GM13976 (cell line): ENCODE measurements at regions not wholly inside any gene's neighbourhood (a gene's known extent, or its start where the extent isn't known, plus 50 kb on each side); places are given as distances from the start of the nearest gene placed in this dataset.

Experiments
- DNase-seq: peaks from one replicate; pipeline ENCODE4 v3.0.0; 2012; ENCODE audit warnings: low spot score
- in situ Hi-C: fragments of 300-500 bp; cut with MboI; formaldehyde crosslinking; loops from one replicate; pipeline ENCODE4 v1.12.0; 2022; ENCODE audit warnings: low sequenced_read_pairs, mixed read lengths, inconsistent platforms; ENCODE audit not compliant: unreplicated experiment
- TF ChIP-seq, protein P1 (sequence below): IDR thresholded peaks from 2 replicates; pipeline ENCODE4 v1.5.1; 2012; ENCODE audit warnings: borderline replicate concordance, mild to moderate bottlenecking; ENCODE audit not compliant: insufficient read depth; ENCODE audit errors: extremely low read depth, missing control alignments, control extremely low read depth

DNA sequence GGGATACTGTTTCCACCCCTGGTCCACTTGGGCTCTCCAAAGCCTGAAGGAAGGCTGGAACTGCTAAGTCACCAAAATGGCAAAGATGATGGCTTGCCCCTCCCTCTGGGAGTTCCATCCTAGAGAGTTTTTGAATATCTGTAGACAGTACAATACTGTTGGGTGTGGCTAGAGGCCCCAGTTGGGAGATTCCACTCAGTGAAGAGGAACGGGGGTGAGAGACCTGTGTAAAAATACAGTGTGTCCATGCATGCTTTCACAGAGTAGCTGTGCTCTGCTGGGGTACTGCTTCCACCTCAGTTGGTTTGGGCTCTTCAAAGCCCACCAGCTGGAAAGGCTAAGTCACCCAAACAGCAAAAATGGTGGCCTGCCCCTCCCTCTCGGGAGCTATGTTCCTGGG, 109.8 kb upstream of the APOOL start:
- in situ Hi-C loops = no loop called here
- TF ChIP-seq, protein P1, sequence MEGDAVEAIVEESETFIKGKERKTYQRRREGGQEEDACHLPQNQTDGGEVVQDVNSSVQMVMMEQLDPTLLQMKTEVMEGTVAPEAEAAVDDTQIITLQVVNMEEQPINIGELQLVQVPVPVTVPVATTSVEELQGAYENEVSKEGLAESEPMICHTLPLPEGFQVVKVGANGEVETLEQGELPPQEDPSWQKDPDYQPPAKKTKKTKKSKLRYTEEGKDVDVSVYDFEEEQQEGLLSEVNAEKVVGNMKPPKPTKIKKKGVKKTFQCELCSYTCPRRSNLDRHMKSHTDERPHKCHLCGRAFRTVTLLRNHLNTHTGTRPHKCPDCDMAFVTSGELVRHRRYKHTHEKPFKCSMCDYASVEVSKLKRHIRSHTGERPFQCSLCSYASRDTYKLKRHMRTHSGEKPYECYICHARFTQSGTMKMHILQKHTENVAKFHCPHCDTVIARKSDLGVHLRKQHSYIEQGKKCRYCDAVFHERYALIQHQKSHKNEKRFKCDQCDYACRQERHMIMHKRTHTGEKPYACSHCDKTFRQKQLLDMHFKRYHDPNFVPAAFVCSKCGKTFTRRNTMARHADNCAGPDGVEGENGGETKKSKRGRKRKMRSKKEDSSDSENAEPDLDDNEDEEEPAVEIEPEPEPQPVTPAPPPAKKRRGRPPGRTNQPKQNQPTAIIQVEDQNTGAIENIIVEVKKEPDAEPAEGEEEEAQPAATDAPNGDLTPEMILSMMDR = no peak
- DNase-seq = no peak

DNA sequence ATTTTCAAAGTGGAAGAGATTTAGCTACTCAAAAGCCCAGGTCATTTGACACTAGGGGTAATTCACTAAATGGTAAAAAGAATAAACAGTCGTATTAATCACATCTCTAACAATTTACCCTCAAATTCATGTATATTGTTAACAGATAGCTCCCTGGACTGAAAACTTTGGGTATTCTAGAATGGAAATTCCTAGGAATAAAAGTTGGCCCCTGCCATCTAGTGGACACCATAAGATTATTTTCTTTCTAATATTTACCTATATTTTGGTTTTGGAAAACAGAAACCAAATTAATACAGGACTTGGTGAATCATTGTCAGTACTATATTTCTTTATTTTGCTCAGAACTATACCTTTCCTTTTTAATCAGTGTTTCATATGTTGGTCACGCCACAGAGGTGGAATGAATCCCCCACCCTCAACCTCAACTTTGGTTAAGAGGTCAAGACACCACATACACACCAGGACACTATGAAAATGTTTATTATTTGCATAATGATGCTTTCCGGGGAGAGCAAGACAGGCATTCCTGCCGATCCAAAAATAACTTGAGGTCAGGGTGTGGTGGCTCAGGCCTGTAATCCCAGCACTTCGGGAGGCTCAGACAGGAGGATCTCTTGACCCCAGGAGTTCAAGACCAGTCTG, 96.2 kb upstream of the APOOL start:
- TF ChIP-seq, protein P1 = no peak
- no peak for DNase-seq

DNA sequence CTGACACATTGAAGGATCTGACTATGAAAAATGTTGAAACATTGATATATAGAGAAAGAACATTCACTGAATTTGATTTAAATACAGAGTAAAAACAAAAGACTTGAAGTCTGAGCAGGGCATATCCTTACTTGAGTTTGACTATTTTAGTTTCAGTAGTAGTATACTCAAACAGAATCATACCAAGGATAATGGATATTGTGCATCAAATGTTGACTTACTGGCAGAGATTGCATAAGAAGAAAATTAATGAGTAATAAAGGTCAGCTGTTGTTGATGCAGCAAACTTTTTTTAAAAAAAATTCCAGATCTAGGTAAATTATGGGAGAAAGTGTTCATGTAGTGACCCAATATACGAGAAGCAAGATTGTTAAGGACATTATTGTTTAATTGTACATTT, 94.5 kb upstream of the APOOL start:
- no peak for DNase-seq
- TF ChIP-seq, protein P1 = no peak
- in situ Hi-C loops = no loop called here

More for the DNA sequence above, 96.2 kb upstream of the APOOL start:
- in situ Hi-C loops = no loop called here

DNA sequence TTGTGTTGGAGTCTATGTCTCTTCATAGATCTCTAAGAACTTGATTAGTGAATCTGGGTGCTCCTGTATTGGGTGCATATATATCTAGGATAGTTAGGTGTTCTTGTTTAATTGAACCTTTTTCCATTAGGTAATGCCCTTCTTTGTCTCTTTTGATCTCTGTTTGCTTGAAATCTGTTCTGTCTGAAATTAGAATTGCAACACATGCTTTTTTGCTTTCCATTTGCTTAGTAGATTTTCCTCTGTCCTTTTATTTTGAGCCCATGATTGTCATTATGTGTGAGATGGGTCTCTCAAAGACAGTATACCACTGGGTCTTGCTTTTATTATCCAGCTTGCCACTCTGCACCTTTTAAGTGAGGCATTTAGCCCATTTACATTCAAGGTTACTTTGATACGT, 79.1 kb upstream of the APOOL start:
- no peak for DNase-seq
- in situ Hi-C loops = no loop called here
- TF ChIP-seq, protein P1 = no peak

DNA sequence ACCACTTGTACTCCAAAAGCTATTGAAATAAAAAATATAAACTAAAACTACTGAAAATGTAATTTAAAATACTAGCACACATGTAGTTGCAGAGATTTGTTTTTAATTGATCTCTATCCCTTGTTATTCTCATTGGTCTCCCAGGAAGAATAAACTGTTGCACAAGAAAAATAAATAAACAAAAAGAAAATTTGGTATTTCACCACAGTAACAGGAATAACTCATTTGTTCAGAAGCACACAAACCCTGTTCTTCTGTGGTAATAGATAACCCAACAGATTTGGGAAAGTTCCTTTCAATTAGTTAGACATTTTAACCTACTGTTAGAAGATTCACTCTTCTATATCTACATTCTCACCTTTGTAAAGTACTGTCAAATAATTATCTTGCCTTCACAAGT, 70.9 kb upstream of the APOOL start:
- in situ Hi-C loops = no loop called here
- TF ChIP-seq, protein P1 = no peak
- DNase-seq = no peak

DNA sequence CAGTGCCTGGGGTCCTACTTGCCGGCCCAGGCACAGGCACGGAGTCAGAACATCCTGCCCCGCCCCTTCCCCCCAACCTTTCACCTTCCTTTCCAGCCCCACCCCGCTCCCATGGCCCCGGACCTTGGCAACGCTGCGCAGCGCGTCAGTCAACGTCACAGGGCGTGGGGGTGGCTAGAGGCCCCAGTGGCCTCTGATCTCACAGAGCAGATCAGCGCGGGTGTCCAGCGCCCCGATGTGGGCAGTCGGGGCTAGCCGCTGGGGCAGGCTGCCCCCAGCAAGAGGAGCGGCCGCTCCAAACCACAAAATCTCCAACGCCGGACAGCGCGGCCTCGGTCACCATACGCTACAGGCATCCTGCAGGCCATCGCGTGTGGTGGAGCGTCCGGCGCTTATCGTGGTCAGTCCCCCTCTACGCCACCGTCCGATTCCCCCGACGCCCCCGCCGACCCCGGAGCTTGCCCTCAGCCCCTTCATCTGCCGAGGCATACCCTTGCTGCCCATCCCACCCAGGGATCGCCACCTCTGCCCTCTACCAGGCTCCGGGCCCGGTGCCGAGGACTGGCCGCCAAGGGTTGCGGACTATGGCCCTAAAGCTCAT, 69.6 kb upstream of the APOOL start:
- no peak for DNase-seq
- in situ Hi-C loops = no loop called here
- TF ChIP-seq, protein P1 = no peak
